ENCODE measurements at regions not wholly inside any gene's neighbourhood (a gene's known extent, or its start where the extent isn't known, plus 50 kb on each side); places are given as distances from the start of the nearest gene placed in this dataset.

GRCh38 chr4:117467404-117467803, 382.0 kb upstream of the TRAM1L1 start:
- no peak overlapping the region for H2AK5ac ChIP-seq (ENCODE audit: insufficient read length, low read length)

More at GRCh38 chr4:117467404-117467803, 382.0 kb upstream of the TRAM1L1 start:
- Histone ChIP-seq H3K23me2 (ENCODE audit: insufficient read length, low read depth, low read length, poor library complexity, severe bottlenecking) (no peaks in the 10 kb centered on the region), H4K91ac (ENCODE audit: insufficient read length, low read depth, low read length) (no peak overlapping the region), H2BK20ac (ENCODE audit: low read depth, low read length, poor library complexity, severe bottlenecking) (no peak overlapping the region), H2AFZ (ENCODE audit: low read length) (no peak overlapping the region), H2BK5ac (ENCODE audit: insufficient read length, low read length) (no peak overlapping the region), H3K9me3 (ENCODE audit: control insufficient read depth, low read depth, low read length) (no peaks in the 10 kb centered on the region), H3K56ac (ENCODE audit: insufficient read length, low read depth, low read length) (no peak overlapping the region), H3K79me2 (ENCODE audit: insufficient read depth, low read length) (no peaks in the 10 kb centered on the region), H3K18ac (ENCODE audit: insufficient read length, low read depth, low read length) (no peak overlapping the region), H3K4ac (ENCODE audit: low read depth, low read length) (no peak overlapping the region), H3T11ph (ENCODE audit: low read length) (no peak overlapping the region), H2BK15ac (ENCODE audit: low read depth, low read length) (no peak overlapping the region), H2BK12ac (ENCODE audit: insufficient read length, low read depth, low read length) (no peak overlapping the region), H3K27me3 (ENCODE audit: insufficient read depth, low read length) (no peaks in the 10 kb centered on the region), H4K8ac (replicated peaks; ENCODE audit: insufficient read length, low read depth, low read length) (no peak overlapping the region), H3K4me2 (ENCODE audit: insufficient read depth, insufficient read length, low read length) (no peak overlapping the region), H4K5ac (ENCODE audit: insufficient read length, low read depth, low read length) (no peak overlapping the region), H3K27ac (ENCODE audit: insufficient read length, low read depth, low read length) (no peak overlapping the region), H3K14ac (ENCODE audit: insufficient read depth, low read length) (no peak overlapping the region), H3K4me1 (ENCODE audit: insufficient read depth, low read length) (peaks cover 2% of the 10 kb centered on the region), H4K20me1 (ENCODE audit: control insufficient read depth, insufficient read depth, insufficient read length) (no peaks in the 10 kb centered on the region), H2BK120ac (ENCODE audit: low read depth, low read length, poor library complexity, severe bottlenecking) (no peak overlapping the region), H3K23ac (ENCODE audit: insufficient read length, low read depth, low read length) (no peak overlapping the region), H3K79me1 (ENCODE audit: insufficient read depth, low read depth, low read length, poor library complexity, severe bottlenecking) (no peaks in the 10 kb centered on the region), H3K9ac (ENCODE audit: extremely low read depth, insufficient read length, low read length) (no peak overlapping the region)
- no peaks in the 10 kb centered on the region for H3K27me3 Mint-ChIP-seq (ENCODE audit: low read depth)
- H3K4me3 Mint-ChIP-seq, result no peak overlapping the region
- no CpG with 5 or more reads among the region's 2 CpGs for WGBS (ENCODE audit: extremely low coverage, insufficient read length, low lambda C conversion rate)
- H3K4me1 Mint-ChIP-seq, result peaks cover 6 to 8% of the 10 kb centered on the region in 2 experiments
- H3K36me3 Mint-ChIP-seq (ENCODE audit: insufficient read depth in 1 of 3, low read depth in 3 of 3), result no peaks in the 10 kb centered on the region
- DNase-seq, result no peak
- peak overlapping the region in 1 of 3 experiments; percentile 35; a peak in 1 of 7 replicates for H3K27ac Mint-ChIP-seq
- no peak for TF ChIP-seq CTCF (conservative IDR thresholded peaks at IDR 0.05)
- 0 out of 5 replicates have a peak, but pooled peaks cover 0 to 2% of the 10 kb centered on the region in 2 experiments for H3K9me3 Mint-ChIP-seq

All from H9 (cell line).